ENCODE measurements at regions not wholly inside any gene's neighbourhood (a gene's known extent, or its start where the extent isn't known, plus 50 kb on each side); places are given as distances from the start of the nearest gene placed in this dataset.
"Not testable (repeated sequence)": the region's sequence is repeated elsewhere in the genome, so short reads cannot be mapped to it uniquely, and the experiment has no call there.

- no peaks in the 10 kb centered on the region for H3K27me3 Mint-ChIP-seq (ENCODE audit: unreplicated experiment)
- peak overlapping the region; percentile 56 for H3K27ac Mint-ChIP-seq (ENCODE audit: unreplicated experiment)
- H3K9me3 Mint-ChIP-seq (ENCODE audit: unreplicated experiment) = peaks cover 3% of the 10 kb centered on the region
- no peak for DNase-seq
- H3K36me3 Mint-ChIP-seq (ENCODE audit: unreplicated experiment) = no peaks in the 10 kb centered on the region
- TF ChIP-seq CTCF (IDR thresholded peaks at IDR 0.05; ENCODE audit: partially characterized antibody, unreplicated experiment) = no peak
- H3K4me3 Mint-ChIP-seq (ENCODE audit: unreplicated experiment) = no peak overlapping the region
- peaks cover 18% of the 10 kb centered on the region for H3K4me1 Mint-ChIP-seq (ENCODE audit: low read depth, unreplicated experiment)
Observed at GRCh38 chr12:92234533-92234932, 88.9 kb upstream of the BTG1 start.

GRCh38 chr12:92233346-92234015, 87.8 kb upstream of the BTG1 start:
- Mint-ChIP-seq H3K9me3 (ENCODE audit: unreplicated experiment) (peaks cover 3% of the 10 kb centered on the region), H3K27ac (ENCODE audit: unreplicated experiment) (no peak overlapping the region), H3K36me3 (ENCODE audit: unreplicated experiment) (no peaks in the 10 kb centered on the region), H3K4me1 (ENCODE audit: low read depth, unreplicated experiment) (peaks cover 18% of the 10 kb centered on the region), H3K4me3 (ENCODE audit: unreplicated experiment) (no peak overlapping the region), H3K27me3 (ENCODE audit: unreplicated experiment) (no peaks in the 10 kb centered on the region)
- DNase-seq = no peak
- TF ChIP-seq CTCF (IDR thresholded peaks at IDR 0.05; ENCODE audit: partially characterized antibody, unreplicated experiment) = no peak

GRCh38 chr12:92232371-92232932, 86.8 kb upstream of the BTG1 start:
- not testable (repeated sequence) for H3K36me3 Mint-ChIP-seq (ENCODE audit: unreplicated experiment); H3K27me3 Mint-ChIP-seq (ENCODE audit: unreplicated experiment); H3K9me3 Mint-ChIP-seq (ENCODE audit: unreplicated experiment); DNase-seq; H3K4me3 Mint-ChIP-seq (ENCODE audit: unreplicated experiment)
- peak overlapping the region; percentile 83 for H3K27ac Mint-ChIP-seq (ENCODE audit: unreplicated experiment)
- H3K4me1 Mint-ChIP-seq (ENCODE audit: low read depth, unreplicated experiment) = peaks cover 18% of the 10 kb centered on the region

- not testable (repeated sequence) for H3K27me3 Mint-ChIP-seq (ENCODE audit: unreplicated experiment); DNase-seq; H3K9me3 Mint-ChIP-seq (ENCODE audit: unreplicated experiment); H3K4me3 Mint-ChIP-seq (ENCODE audit: unreplicated experiment); H3K36me3 Mint-ChIP-seq (ENCODE audit: unreplicated experiment)
- Mint-ChIP-seq H3K27ac (ENCODE audit: unreplicated experiment) (peak overlapping the region; percentile 33), H3K4me1 (ENCODE audit: low read depth, unreplicated experiment) (peaks cover 18% of the 10 kb centered on the region)
Observed at GRCh38 chr12:92231945-92232344, 86.3 kb upstream of the BTG1 start.

- not testable (repeated sequence) for H3K4me3 Mint-ChIP-seq (ENCODE audit: unreplicated experiment); H3K27me3 Mint-ChIP-seq (ENCODE audit: unreplicated experiment); H3K36me3 Mint-ChIP-seq (ENCODE audit: unreplicated experiment); H3K27ac Mint-ChIP-seq (ENCODE audit: unreplicated experiment); H3K9me3 Mint-ChIP-seq (ENCODE audit: unreplicated experiment); DNase-seq
- H3K4me1 Mint-ChIP-seq (ENCODE audit: low read depth, unreplicated experiment) = peaks cover 18% of the 10 kb centered on the region
Observed at GRCh38 chr12:92231532-92231931, 85.9 kb upstream of the BTG1 start.

- Mint-ChIP-seq H3K4me3 (ENCODE audit: unreplicated experiment) (no peak overlapping the region), H3K4me1 (ENCODE audit: low read depth, unreplicated experiment) (peaks cover 16% of the 10 kb centered on the region), H3K27me3 (ENCODE audit: unreplicated experiment) (no peaks in the 10 kb centered on the region), H3K36me3 (ENCODE audit: unreplicated experiment) (no peaks in the 10 kb centered on the region), H3K9me3 (ENCODE audit: unreplicated experiment) (no peaks in the 10 kb centered on the region), H3K27ac (ENCODE audit: unreplicated experiment) (no peak overlapping the region)
- DNase-seq = no peak
- TF ChIP-seq CTCF (IDR thresholded peaks at IDR 0.05; ENCODE audit: partially characterized antibody, unreplicated experiment) = no peak
Observed at GRCh38 chr12:92229381-92229780, 83.7 kb upstream of the BTG1 start.
